ENCODE measurements at regions not wholly inside any gene's neighbourhood (a gene's known extent, or its start where the extent isn't known, plus 50 kb on each side); places are given as distances from the start of the nearest gene placed in this dataset.

GRCh38 chr3:22089284-22089683, 338.3 kb upstream of the ZNF385D start:
- Mint-ChIP-seq H3K27ac (no peak overlapping the region), H3K27me3 (ENCODE audit: low read depth) (no peaks in the 10 kb centered on the region), H3K36me3 (ENCODE audit: low read depth) (no peaks in the 10 kb centered on the region), H3K9me3 (no peaks in the 10 kb centered on the region), H3K4me1 (ENCODE audit: low read depth) (no peaks in the 10 kb centered on the region), H3K4me3 (no peak overlapping the region)

GRCh38 chr3:22091329-22091728, 340.3 kb upstream of the ZNF385D start:
- Mint-ChIP-seq H3K4me1 (ENCODE audit: low read depth) (no peaks in the 10 kb centered on the region), H3K36me3 (ENCODE audit: low read depth) (no peaks in the 10 kb centered on the region), H3K4me3 (no peak overlapping the region), H3K9me3 (no peaks in the 10 kb centered on the region), H3K27me3 (ENCODE audit: low read depth) (no peaks in the 10 kb centered on the region), H3K27ac (no peak overlapping the region)

- Mint-ChIP-seq H3K27ac (no peak overlapping the region), H3K4me1 (ENCODE audit: low read depth) (no peaks in the 10 kb centered on the region), H3K9me3 (no peaks in the 10 kb centered on the region), H3K4me3 (no peak overlapping the region), H3K27me3 (ENCODE audit: low read depth) (no peaks in the 10 kb centered on the region), H3K36me3 (ENCODE audit: low read depth) (no peaks in the 10 kb centered on the region)
Observed at GRCh38 chr3:22098021-22098420, 347.0 kb upstream of the ZNF385D start.

GRCh38 chr3:22101351-22101750, 350.3 kb upstream of the ZNF385D start:
- H3K36me3 Mint-ChIP-seq (ENCODE audit: low read depth): no peaks in the 10 kb centered on the region
- H3K27ac Mint-ChIP-seq: no peak overlapping the region
- no peaks in the 10 kb centered on the region for H3K4me1 Mint-ChIP-seq (ENCODE audit: low read depth)
- no peaks in the 10 kb centered on the region for H3K27me3 Mint-ChIP-seq (ENCODE audit: low read depth)
- no peaks in the 10 kb centered on the region for H3K9me3 Mint-ChIP-seq
- H3K4me3 Mint-ChIP-seq: no peak overlapping the region

GRCh38 chr3:22101811-22102210, 350.8 kb upstream of the ZNF385D start:
- no peaks in the 10 kb centered on the region for H3K36me3 Mint-ChIP-seq (ENCODE audit: low read depth)
- no peaks in the 10 kb centered on the region for H3K9me3 Mint-ChIP-seq
- no peaks in the 10 kb centered on the region for H3K4me1 Mint-ChIP-seq (ENCODE audit: low read depth)
- H3K4me3 Mint-ChIP-seq: no peak overlapping the region
- H3K27ac Mint-ChIP-seq: no peak overlapping the region
- H3K27me3 Mint-ChIP-seq (ENCODE audit: low read depth): no peaks in the 10 kb centered on the region

GRCh38 chr3:22103423-22103822, 352.4 kb upstream of the ZNF385D start:
- Mint-ChIP-seq H3K9me3 (no peaks in the 10 kb centered on the region), H3K27me3 (ENCODE audit: low read depth) (no peaks in the 10 kb centered on the region), H3K4me1 (ENCODE audit: low read depth) (no peaks in the 10 kb centered on the region), H3K27ac (no peak overlapping the region), H3K36me3 (ENCODE audit: low read depth) (no peaks in the 10 kb centered on the region), H3K4me3 (no peak overlapping the region)

GRCh38 chr3:22106213-22106896, 355.3 kb upstream of the ZNF385D start:
- H3K27ac Mint-ChIP-seq: no peak overlapping the region
- H3K4me3 Mint-ChIP-seq: no peak overlapping the region
- peaks cover 3% of the 10 kb centered on the region for H3K9me3 Mint-ChIP-seq
- H3K36me3 Mint-ChIP-seq (ENCODE audit: low read depth): no peaks in the 10 kb centered on the region
- H3K27me3 Mint-ChIP-seq (ENCODE audit: low read depth): no peaks in the 10 kb centered on the region
- no peaks in the 10 kb centered on the region for H3K4me1 Mint-ChIP-seq (ENCODE audit: low read depth)

- Mint-ChIP-seq H3K27me3 (ENCODE audit: low read depth) (no peaks in the 10 kb centered on the region), H3K27ac (no peak overlapping the region), H3K36me3 (ENCODE audit: low read depth) (no peaks in the 10 kb centered on the region), H3K4me1 (ENCODE audit: low read depth) (no peaks in the 10 kb centered on the region), H3K4me3 (no peak overlapping the region), H3K9me3 (peaks cover 3% of the 10 kb centered on the region)
Observed at GRCh38 chr3:22111226-22111625, 360.2 kb upstream of the ZNF385D start.

GRCh38 chr3:22113453-22113852, 362.4 kb upstream of the ZNF385D start:
- H3K36me3 Mint-ChIP-seq (ENCODE audit: low read depth): no peaks in the 10 kb centered on the region
- no peaks in the 10 kb centered on the region for H3K4me1 Mint-ChIP-seq (ENCODE audit: low read depth)
- no peaks in the 10 kb centered on the region for H3K27me3 Mint-ChIP-seq (ENCODE audit: low read depth)
- no peak overlapping the region for H3K27ac Mint-ChIP-seq
- H3K4me3 Mint-ChIP-seq: no peak overlapping the region
- H3K9me3 Mint-ChIP-seq: peaks cover 3% of the 10 kb centered on the region

GRCh38 chr3:22115581-22115980, 364.6 kb upstream of the ZNF385D start:
- no peaks in the 10 kb centered on the region for H3K36me3 Mint-ChIP-seq (ENCODE audit: low read depth)
- no peak overlapping the region for H3K4me3 Mint-ChIP-seq
- H3K9me3 Mint-ChIP-seq: no peaks in the 10 kb centered on the region
- no peaks in the 10 kb centered on the region for H3K4me1 Mint-ChIP-seq (ENCODE audit: low read depth)
- H3K27ac Mint-ChIP-seq: no peak overlapping the region
- H3K27me3 Mint-ChIP-seq (ENCODE audit: low read depth): no peaks in the 10 kb centered on the region

GRCh38 chr3:22117091-22117490, 366.1 kb upstream of the ZNF385D start:
- H3K27ac Mint-ChIP-seq: no peak overlapping the region
- H3K4me3 Mint-ChIP-seq: no peak overlapping the region
- H3K36me3 Mint-ChIP-seq (ENCODE audit: low read depth): no peaks in the 10 kb centered on the region
- H3K27me3 Mint-ChIP-seq (ENCODE audit: low read depth): no peaks in the 10 kb centered on the region
- no peaks in the 10 kb centered on the region for H3K9me3 Mint-ChIP-seq
- no peaks in the 10 kb centered on the region for H3K4me1 Mint-ChIP-seq (ENCODE audit: low read depth)

- Mint-ChIP-seq H3K27ac (no peak overlapping the region), H3K4me1 (ENCODE audit: low read depth) (no peaks in the 10 kb centered on the region), H3K9me3 (no peaks in the 10 kb centered on the region), H3K4me3 (no peak overlapping the region), H3K36me3 (ENCODE audit: low read depth) (no peaks in the 10 kb centered on the region), H3K27me3 (ENCODE audit: low read depth) (no peaks in the 10 kb centered on the region)
Observed at GRCh38 chr3:22117751-22118346, 366.8 kb upstream of the ZNF385D start.

- Mint-ChIP-seq H3K4me1 (ENCODE audit: low read depth) (no peaks in the 10 kb centered on the region), H3K27ac (no peak overlapping the region), H3K4me3 (no peak overlapping the region), H3K36me3 (ENCODE audit: low read depth) (no peaks in the 10 kb centered on the region), H3K9me3 (no peaks in the 10 kb centered on the region), H3K27me3 (ENCODE audit: low read depth) (no peaks in the 10 kb centered on the region)
Observed at GRCh38 chr3:22118542-22118941, 367.5 kb upstream of the ZNF385D start.

GRCh38 chr3:22121068-22121701, 370.2 kb upstream of the ZNF385D start:
- H3K27ac Mint-ChIP-seq: no peak overlapping the region
- H3K36me3 Mint-ChIP-seq (ENCODE audit: low read depth): no peaks in the 10 kb centered on the region
- no peaks in the 10 kb centered on the region for H3K4me1 Mint-ChIP-seq (ENCODE audit: low read depth)
- no peaks in the 10 kb centered on the region for H3K9me3 Mint-ChIP-seq
- no peak overlapping the region for H3K4me3 Mint-ChIP-seq
- H3K27me3 Mint-ChIP-seq (ENCODE audit: low read depth): no peaks in the 10 kb centered on the region

GRCh38 chr3:22122567-22122966, 371.6 kb upstream of the ZNF385D start:
- no peak overlapping the region for H3K27ac Mint-ChIP-seq
- no peaks in the 10 kb centered on the region for H3K4me1 Mint-ChIP-seq (ENCODE audit: low read depth)
- H3K4me3 Mint-ChIP-seq: no peak overlapping the region
- no peaks in the 10 kb centered on the region for H3K9me3 Mint-ChIP-seq
- H3K27me3 Mint-ChIP-seq (ENCODE audit: low read depth): no peaks in the 10 kb centered on the region
- H3K36me3 Mint-ChIP-seq (ENCODE audit: low read depth): no peaks in the 10 kb centered on the region

Measured in T-helper 1 cell treated with Interleukin-12 subunit alpha and Interleukin-12 subunit beta and Interleukin-4 antibody, amounts not matched to agents 30 μg/mL and 1 μg/mL, for 36 hours (primary cell).